WTC11 (cell line): ENCODE measurements at regions not wholly inside any gene's neighbourhood (a gene's known extent, or its start where the extent isn't known, plus 50 kb on each side); places are given as distances from the start of the nearest gene placed in this dataset.

Experiments
- ATAC-seq: fragments of 200-7000 bp; cut with Tn5 transposase; 2 replicates; pipeline ENCODE4 v1.10.0; 2021; ENCODE audit warnings: mild to moderate bottlenecking, moderate library complexity
- CTCF ChIA-PET: fragments of 300-600 bp; sonication (Branson Sonifier 250); formaldehyde crosslinking; loops from one replicate; lab custom pipeline; 2021; ENCODE audit warnings: antibody characterized with exemption; lab: Charles Lee
- POLR2A ChIA-PET: fragments of 350-600 bp; sonication (Branson Sonifier 250); formaldehyde crosslinking; loops from one replicate; lab custom pipeline; 2021; ENCODE audit warnings: antibody characterized with exemption; lab: Charles Lee
- DNase-seq: peaks from one replicate; pipeline ENCODE4 v3.0.0; 2021; ENCODE audit warnings: low spot score
- H3K27ac Mint-ChIP-seq: 2 replicates; pipeline ENCODE4 v1.8.0; 2021; ENCODE audit warnings: mixed read lengths
- H3K27me3 Mint-ChIP-seq: 2 replicates; pipeline ENCODE4 v1.8.0; 2021; ENCODE audit warnings: low read depth, mild to moderate bottlenecking, moderate library complexity, mixed read lengths
- H3K36me3 Mint-ChIP-seq: 2 replicates; pipeline ENCODE4 v1.8.0; 2021; ENCODE audit warnings: mixed read lengths
- H3K4me1 Mint-ChIP-seq: 2 replicates; pipeline ENCODE4 v1.8.0; 2022; ENCODE audit warnings: mixed read lengths
- H3K4me3 Mint-ChIP-seq: 2 replicates; pipeline ENCODE4 v1.8.0; 2021; ENCODE audit warnings: mild to moderate bottlenecking, moderate library complexity, mixed read lengths
- H3K9me3 Mint-ChIP-seq: 2 replicates; pipeline ENCODE4 v1.8.0; 2021; ENCODE audit warnings: mixed read lengths
- ELF4 ChIP-seq: sonication (generic); formaldehyde crosslinking; IDR thresholded peaks from 2 replicates; pipeline ENCODE4 v1.8.1; 2022; ENCODE audit warnings: low read depth, mild to moderate bottlenecking, moderate library complexity, missing genetic modification reagents
- ESRRA ChIP-seq: sonication (generic); formaldehyde crosslinking; IDR thresholded peaks from 2 replicates; pipeline ENCODE4 v1.8.1; 2022; ENCODE audit warnings: mild to moderate bottlenecking, missing genetic modification reagents, borderline replicate concordance
- GTF2I ChIP-seq: fragments of 250-450 bp; sonication (Bioruptor Pico); conservative IDR thresholded peaks from 2 replicates; pipeline ENCODE4 v1.4.0; 2021; ENCODE audit warnings: mild to moderate bottlenecking
- IRF2 ChIP-seq: sonication (generic); formaldehyde crosslinking; IDR thresholded peaks from 2 replicates; pipeline ENCODE4 v1.8.0; 2022; ENCODE audit warnings: low read depth, missing genetic modification reagents, borderline replicate concordance
- MXD4 ChIP-seq: fragments of 250-450 bp; sonication (Bioruptor Pico); IDR thresholded peaks from 2 replicates; pipeline ENCODE4 v1.8.0; 2021; ENCODE audit warnings: mild to moderate bottlenecking, moderate library complexity, borderline replicate concordance
- NFATC4 ChIP-seq: fragments of 250-450 bp; sonication (Bioruptor Pico); IDR thresholded peaks from 2 replicates; pipeline ENCODE4 v1.9.0; 2021; ENCODE audit warnings: mild to moderate bottlenecking
- OVOL2 ChIP-seq: fragments of 250-450 bp; sonication (Bioruptor Pico); IDR thresholded peaks from 2 replicates; pipeline ENCODE4 v1.9.0; 2021; ENCODE audit warnings: mild to moderate bottlenecking, borderline replicate concordance
- TCF7 ChIP-seq: sonication (generic); formaldehyde crosslinking; IDR thresholded peaks from 2 replicates; pipeline ENCODE4 v1.8.0; 2022; ENCODE audit warnings: mild to moderate bottlenecking, low read depth, missing genetic modification reagents, moderate library complexity
- ZNF121 ChIP-seq: sonication (generic); formaldehyde crosslinking; IDR thresholded peaks from 2 replicates; pipeline ENCODE4 v1.8.0; 2023; ENCODE audit warnings: missing genetic modification reagents
- ZNF138 ChIP-seq: sonication (generic); formaldehyde crosslinking; conservative IDR thresholded peaks from 2 replicates; pipeline ENCODE4 v1.8.1; 2022; ENCODE audit warnings: mild to moderate bottlenecking, moderate library complexity, missing genetic modification reagents
- ZNF317 ChIP-seq: sonication (generic); formaldehyde crosslinking; IDR thresholded peaks from 2 replicates; pipeline ENCODE4 v1.8.1; 2023; ENCODE audit warnings: low read depth, mild to moderate bottlenecking, moderate library complexity, missing genetic modification reagents, borderline replicate concordance
- TF ChIP-seq, protein P1 (sequence below): sonication (generic); formaldehyde crosslinking; IDR thresholded peaks from 2 replicates; pipeline ENCODE4 v1.8.0; 2023; ENCODE audit warnings: mild to moderate bottlenecking, missing genetic modification reagents
- TF ChIP-seq, protein P2 (sequence below): sonication (generic); formaldehyde crosslinking; IDR thresholded peaks from 2 replicates; pipeline ENCODE4 v1.8.1; 2022; ENCODE audit warnings: missing genetic modification reagents, borderline replicate concordance
- TF ChIP-seq, protein P3 (sequence below): fragments of 250-450 bp; sonication (Bioruptor Pico); IDR thresholded peaks from 2 replicates; pipeline ENCODE4 v1.9.0; 2021; ENCODE audit warnings: mild to moderate bottlenecking
- TF ChIP-seq, protein P4 (sequence below): sonication (generic); formaldehyde crosslinking; IDR thresholded peaks from 2 replicates; pipeline ENCODE4 v1.8.0; 2022; ENCODE audit warnings: mild to moderate bottlenecking, missing genetic modification reagents
- TF ChIP-seq, protein P5 (sequence below): fragments of 200-600 bp; IDR thresholded peaks from 2 replicates; pipeline ENCODE4 v1.8.0; 2022; ENCODE audit warnings: antibody characterized with exemption
- TF ChIP-seq, protein P6 (sequence below): sonication (generic); formaldehyde crosslinking; IDR thresholded peaks from 2 replicates; pipeline ENCODE4 v1.8.0; 2022; ENCODE audit warnings: mild to moderate bottlenecking, missing genetic modification reagents
- TF ChIP-seq, protein P7 (sequence below): sonication (generic); formaldehyde crosslinking; IDR thresholded peaks from 2 replicates; pipeline ENCODE4 v1.8.1; 2023; ENCODE audit warnings: mild to moderate bottlenecking, missing genetic modification reagents, moderate library complexity

DNA sequence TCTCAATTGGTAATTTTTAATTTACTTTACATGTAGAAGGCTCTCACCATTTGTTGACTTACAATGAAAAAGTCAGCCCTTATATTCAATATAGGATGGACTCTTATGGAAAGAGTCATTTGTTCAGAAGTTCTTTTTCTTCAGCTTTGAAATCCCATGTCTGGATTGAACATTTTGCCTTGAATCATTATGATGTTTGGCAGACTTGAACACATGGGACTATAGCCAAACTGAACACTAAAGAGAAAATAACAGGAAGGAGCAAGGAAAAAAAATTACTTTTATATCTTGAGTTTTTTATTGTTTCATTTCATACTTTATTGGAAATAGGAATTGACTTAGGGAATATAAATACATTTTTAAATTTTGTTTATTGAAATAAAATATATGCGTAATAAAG, 1503.0 kb downstream of the EFNA5 start:
- no peak overlapping the region for H3K27ac Mint-ChIP-seq
- no peak overlapping the region for H3K4me3 Mint-ChIP-seq
- TF ChIP-seq, protein P1, sequence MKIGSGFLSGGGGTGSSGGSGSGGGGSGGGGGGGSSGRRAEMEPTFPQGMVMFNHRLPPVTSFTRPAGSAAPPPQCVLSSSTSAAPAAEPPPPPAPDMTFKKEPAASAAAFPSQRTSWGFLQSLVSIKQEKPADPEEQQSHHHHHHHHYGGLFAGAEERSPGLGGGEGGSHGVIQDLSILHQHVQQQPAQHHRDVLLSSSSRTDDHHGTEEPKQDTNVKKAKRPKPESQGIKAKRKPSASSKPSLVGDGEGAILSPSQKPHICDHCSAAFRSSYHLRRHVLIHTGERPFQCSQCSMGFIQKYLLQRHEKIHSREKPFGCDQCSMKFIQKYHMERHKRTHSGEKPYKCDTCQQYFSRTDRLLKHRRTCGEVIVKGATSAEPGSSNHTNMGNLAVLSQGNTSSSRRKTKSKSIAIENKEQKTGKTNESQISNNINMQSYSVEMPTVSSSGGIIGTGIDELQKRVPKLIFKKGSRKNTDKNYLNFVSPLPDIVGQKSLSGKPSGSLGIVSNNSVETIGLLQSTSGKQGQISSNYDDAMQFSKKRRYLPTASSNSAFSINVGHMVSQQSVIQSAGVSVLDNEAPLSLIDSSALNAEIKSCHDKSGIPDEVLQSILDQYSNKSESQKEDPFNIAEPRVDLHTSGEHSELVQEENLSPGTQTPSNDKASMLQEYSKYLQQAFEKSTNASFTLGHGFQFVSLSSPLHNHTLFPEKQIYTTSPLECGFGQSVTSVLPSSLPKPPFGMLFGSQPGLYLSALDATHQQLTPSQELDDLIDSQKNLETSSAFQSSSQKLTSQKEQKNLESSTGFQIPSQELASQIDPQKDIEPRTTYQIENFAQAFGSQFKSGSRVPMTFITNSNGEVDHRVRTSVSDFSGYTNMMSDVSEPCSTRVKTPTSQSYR (CRISPR knock-in tag) = no peak
- H3K9me3 Mint-ChIP-seq = peaks cover 32% of the 10 kb centered on the region
- CTCF ChIA-PET = no interaction called here
- POLR2A ChIA-PET = no interaction called here
- ATAC-seq (no peak), DNase-seq (no peak)
- peaks cover 18% of the 10 kb centered on the region for H3K36me3 Mint-ChIP-seq
- H3K27me3 Mint-ChIP-seq = no peaks in the 10 kb centered on the region
- peaks cover 13% of the 10 kb centered on the region for H3K4me1 Mint-ChIP-seq

DNA sequence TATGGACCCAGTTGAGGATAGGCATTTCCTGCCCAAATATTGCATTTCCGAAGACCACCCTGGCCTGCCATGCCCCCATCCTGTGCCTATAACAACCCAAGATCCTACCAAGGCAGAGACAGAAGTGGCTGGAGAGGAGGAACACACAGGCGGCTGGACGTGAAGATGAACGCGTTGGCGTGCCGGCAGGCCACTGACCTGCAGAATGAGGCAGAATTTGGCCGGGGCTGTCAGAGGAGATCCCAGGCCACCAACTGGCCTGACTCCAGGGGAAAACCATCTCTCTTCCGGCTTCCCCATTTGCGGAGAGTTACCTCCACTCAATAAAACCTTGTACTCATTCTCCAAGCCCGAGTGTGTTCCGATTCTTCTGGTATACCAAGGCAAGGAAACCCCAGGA, 1507.5 kb downstream of the EFNA5 start:
- Mint-ChIP-seq H3K9me3 (peaks cover 18% of the 10 kb centered on the region), H3K36me3 (peaks cover 7% of the 10 kb centered on the region)
- TF ChIP-seq IRF2 (CRISPR knock-in tag) (no peak), TCF7 (CRISPR knock-in tag) (no peak), ZNF317 (CRISPR knock-in tag) (no peak), GTF2I (CRISPR knock-in tag) (no peak), NFATC4 (no peak), ESRRA (CRISPR knock-in tag) (no peak)
- TF ChIP-seq, protein P2, sequence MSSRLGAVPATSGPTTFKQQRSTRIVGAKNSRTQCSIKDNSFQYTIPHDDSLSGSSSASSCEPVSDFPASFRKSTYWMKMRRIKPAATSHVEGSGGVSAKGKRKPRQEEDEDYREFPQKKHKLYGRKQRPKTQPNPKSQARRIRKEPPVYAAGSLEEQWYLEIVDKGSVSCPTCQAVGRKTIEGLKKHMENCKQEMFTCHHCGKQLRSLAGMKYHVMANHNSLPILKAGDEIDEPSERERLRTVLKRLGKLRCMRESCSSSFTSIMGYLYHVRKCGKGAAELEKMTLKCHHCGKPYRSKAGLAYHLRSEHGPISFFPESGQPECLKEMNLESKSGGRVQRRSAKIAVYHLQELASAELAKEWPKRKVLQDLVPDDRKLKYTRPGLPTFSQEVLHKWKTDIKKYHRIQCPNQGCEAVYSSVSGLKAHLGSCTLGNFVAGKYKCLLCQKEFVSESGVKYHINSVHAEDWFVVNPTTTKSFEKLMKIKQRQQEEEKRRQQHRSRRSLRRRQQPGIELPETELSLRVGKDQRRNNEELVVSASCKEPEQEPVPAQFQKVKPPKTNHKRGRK (CRISPR knock-in tag) = no peak
- TF ChIP-seq, protein P3, sequence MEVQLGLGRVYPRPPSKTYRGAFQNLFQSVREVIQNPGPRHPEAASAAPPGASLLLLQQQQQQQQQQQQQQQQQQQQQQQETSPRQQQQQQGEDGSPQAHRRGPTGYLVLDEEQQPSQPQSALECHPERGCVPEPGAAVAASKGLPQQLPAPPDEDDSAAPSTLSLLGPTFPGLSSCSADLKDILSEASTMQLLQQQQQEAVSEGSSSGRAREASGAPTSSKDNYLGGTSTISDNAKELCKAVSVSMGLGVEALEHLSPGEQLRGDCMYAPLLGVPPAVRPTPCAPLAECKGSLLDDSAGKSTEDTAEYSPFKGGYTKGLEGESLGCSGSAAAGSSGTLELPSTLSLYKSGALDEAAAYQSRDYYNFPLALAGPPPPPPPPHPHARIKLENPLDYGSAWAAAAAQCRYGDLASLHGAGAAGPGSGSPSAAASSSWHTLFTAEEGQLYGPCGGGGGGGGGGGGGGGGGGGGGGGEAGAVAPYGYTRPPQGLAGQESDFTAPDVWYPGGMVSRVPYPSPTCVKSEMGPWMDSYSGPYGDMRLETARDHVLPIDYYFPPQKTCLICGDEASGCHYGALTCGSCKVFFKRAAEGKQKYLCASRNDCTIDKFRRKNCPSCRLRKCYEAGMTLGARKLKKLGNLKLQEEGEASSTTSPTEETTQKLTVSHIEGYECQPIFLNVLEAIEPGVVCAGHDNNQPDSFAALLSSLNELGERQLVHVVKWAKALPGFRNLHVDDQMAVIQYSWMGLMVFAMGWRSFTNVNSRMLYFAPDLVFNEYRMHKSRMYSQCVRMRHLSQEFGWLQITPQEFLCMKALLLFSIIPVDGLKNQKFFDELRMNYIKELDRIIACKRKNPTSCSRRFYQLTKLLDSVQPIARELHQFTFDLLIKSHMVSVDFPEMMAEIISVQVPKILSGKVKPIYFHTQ (CRISPR knock-in tag) = no peak

DNA sequence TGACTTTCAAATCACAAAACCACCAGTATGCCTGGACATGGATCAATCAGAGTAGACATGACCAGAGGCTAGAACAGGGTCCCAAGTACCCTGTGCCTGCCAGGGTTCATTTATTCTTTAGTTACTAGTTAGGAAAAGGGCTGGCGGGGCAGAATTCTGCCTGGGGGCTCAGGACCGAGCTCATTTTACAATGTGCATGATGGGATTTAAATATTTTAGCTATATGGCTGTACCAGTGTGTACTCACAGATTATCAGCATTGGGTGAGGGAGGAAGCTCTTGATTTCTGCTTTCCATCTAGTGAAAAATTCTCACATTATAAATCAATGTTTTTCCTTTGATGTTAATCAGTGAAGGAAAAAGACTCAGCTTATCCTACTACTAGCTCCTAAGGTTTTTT, 1511.1 kb downstream of the EFNA5 start:
- Mint-ChIP-seq H3K36me3 (no peaks in the 10 kb centered on the region), H3K9me3 (peaks cover 10% of the 10 kb centered on the region), H3K4me1 (peaks cover 13% of the 10 kb centered on the region), H3K27me3 (no peaks in the 10 kb centered on the region), H3K27ac (no peak overlapping the region), H3K4me3 (no peak overlapping the region)
- ATAC-seq = no peak
- TF ChIP-seq, protein P4, sequence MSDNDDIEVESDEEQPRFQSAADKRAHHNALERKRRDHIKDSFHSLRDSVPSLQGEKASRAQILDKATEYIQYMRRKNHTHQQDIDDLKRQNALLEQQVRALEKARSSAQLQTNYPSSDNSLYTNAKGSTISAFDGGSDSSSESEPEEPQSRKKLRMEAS (CRISPR knock-in tag) = no peak
- no peak for TF ChIP-seq ZNF138 (CRISPR knock-in tag)
- TF ChIP-seq, protein P5, sequence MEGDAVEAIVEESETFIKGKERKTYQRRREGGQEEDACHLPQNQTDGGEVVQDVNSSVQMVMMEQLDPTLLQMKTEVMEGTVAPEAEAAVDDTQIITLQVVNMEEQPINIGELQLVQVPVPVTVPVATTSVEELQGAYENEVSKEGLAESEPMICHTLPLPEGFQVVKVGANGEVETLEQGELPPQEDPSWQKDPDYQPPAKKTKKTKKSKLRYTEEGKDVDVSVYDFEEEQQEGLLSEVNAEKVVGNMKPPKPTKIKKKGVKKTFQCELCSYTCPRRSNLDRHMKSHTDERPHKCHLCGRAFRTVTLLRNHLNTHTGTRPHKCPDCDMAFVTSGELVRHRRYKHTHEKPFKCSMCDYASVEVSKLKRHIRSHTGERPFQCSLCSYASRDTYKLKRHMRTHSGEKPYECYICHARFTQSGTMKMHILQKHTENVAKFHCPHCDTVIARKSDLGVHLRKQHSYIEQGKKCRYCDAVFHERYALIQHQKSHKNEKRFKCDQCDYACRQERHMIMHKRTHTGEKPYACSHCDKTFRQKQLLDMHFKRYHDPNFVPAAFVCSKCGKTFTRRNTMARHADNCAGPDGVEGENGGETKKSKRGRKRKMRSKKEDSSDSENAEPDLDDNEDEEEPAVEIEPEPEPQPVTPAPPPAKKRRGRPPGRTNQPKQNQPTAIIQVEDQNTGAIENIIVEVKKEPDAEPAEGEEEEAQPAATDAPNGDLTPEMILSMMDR = no peak
- TF ChIP-seq, protein P6, sequence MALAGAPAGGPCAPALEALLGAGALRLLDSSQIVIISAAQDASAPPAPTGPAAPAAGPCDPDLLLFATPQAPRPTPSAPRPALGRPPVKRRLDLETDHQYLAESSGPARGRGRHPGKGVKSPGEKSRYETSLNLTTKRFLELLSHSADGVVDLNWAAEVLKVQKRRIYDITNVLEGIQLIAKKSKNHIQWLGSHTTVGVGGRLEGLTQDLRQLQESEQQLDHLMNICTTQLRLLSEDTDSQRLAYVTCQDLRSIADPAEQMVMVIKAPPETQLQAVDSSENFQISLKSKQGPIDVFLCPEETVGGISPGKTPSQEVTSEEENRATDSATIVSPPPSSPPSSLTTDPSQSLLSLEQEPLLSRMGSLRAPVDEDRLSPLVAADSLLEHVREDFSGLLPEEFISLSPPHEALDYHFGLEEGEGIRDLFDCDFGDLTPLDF = no peak
- no peak for TF ChIP-seq OVOL2 (CRISPR knock-in tag)
- TF ChIP-seq, protein P7, sequence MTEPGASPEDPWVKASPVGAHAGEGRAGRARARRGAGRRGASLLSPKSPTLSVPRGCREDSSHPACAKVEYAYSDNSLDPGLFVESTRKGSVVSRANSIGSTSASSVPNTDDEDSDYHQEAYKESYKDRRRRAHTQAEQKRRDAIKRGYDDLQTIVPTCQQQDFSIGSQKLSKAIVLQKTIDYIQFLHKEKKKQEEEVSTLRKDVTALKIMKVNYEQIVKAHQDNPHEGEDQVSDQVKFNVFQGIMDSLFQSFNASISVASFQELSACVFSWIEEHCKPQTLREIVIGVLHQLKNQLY (CRISPR knock-in tag) = no peak
- TF ChIP-seq ELF4 (CRISPR knock-in tag) = no peak
- TF ChIP-seq, protein P3 (CRISPR knock-in tag) = no peak
- TF ChIP-seq MXD4 (CRISPR knock-in tag) = no peak
- TF ChIP-seq ZNF121 (CRISPR knock-in tag) = no peak
- POLR2A ChIA-PET = no interaction called here
- CTCF ChIA-PET = no interaction called here
- no peak for DNase-seq

More for the DNA sequence above, 1507.5 kb downstream of the EFNA5 start:
- ChIA-PET POLR2A (no interaction called here), CTCF (no interaction called here)
- Mint-ChIP-seq H3K27ac (no peak overlapping the region), H3K4me3 (no peak overlapping the region), H3K27me3 (no peaks in the 10 kb centered on the region), H3K4me1 (peaks cover 12% of the 10 kb centered on the region)
- ATAC-seq (no peak; the same call in 1 of the 2 replicates), DNase-seq (no peak)
